ENCODE measurements at regions not wholly inside any gene's neighbourhood (a gene's known extent, or its start where the extent isn't known, plus 50 kb on each side); places are given as distances from the start of the nearest gene placed in this dataset.

GRCh38 chr5:73274881-73275663 lies 102.1 kb downstream of the TMEM174 start:
- no peak for TF ChIP-seq CTCF (IDR thresholded peaks at IDR 0.05; ENCODE audit: insufficient read depth, missing control alignments)
- DNase-seq (ENCODE audit: insufficient read length, low spot score): no peak
- no peak for FAIRE-seq

GRCh38 chr5:73274121-73274520 lies 101.1 kb downstream of the TMEM174 start:
- TF ChIP-seq CTCF (IDR thresholded peaks at IDR 0.05; ENCODE audit: insufficient read depth, missing control alignments): no peak
- no peak for DNase-seq (ENCODE audit: insufficient read length, low spot score)
- FAIRE-seq: no peak

- FAIRE-seq (no peak), DNase-seq (ENCODE audit: insufficient read length, low spot score) (no peak)
- no peak for TF ChIP-seq CTCF (IDR thresholded peaks at IDR 0.05; ENCODE audit: insufficient read depth, missing control alignments)
These were observed 100.5 kb downstream of the TMEM174 start for GRCh38 chr5:73273379-73274050.

GRCh38 chr5:73272351-73272750 lies 99.4 kb downstream of the TMEM174 start:
- no peak for FAIRE-seq
- DNase-seq (ENCODE audit: insufficient read length, low spot score): no peak
- no peak for TF ChIP-seq CTCF (IDR thresholded peaks at IDR 0.05; ENCODE audit: insufficient read depth, missing control alignments)

GRCh38 chr5:73268826-73269225 lies 95.8 kb downstream of the TMEM174 start:
- no peak for FAIRE-seq
- TF ChIP-seq CTCF (IDR thresholded peaks at IDR 0.05; ENCODE audit: insufficient read depth, missing control alignments): no peak
- DNase-seq (ENCODE audit: insufficient read length, low spot score): no peak

GRCh38 chr5:73267766-73268435 lies 94.9 kb downstream of the TMEM174 start:
- no peak for FAIRE-seq
- TF ChIP-seq CTCF (IDR thresholded peaks at IDR 0.05; ENCODE audit: insufficient read depth, missing control alignments): no peak
- DNase-seq (ENCODE audit: insufficient read length, low spot score): no peak
